Activated naive CD8-positive, alpha-beta T cell (primary cell): ENCODE measurements at regions not wholly inside any gene's neighbourhood (a gene's known extent, or its start where the extent isn't known, plus 50 kb on each side); places are given as distances from the start of the nearest gene placed in this dataset.

Source experiments
- H3K27ac Mint-ChIP-seq: one replicate; pipeline ENCODE4 v1.8.0; 2021; ENCODE audit warnings: mixed read lengths
- H3K27me3 Mint-ChIP-seq: one replicate; pipeline ENCODE4 v1.8.0; 2021; ENCODE audit warnings: mixed read lengths
- H3K36me3 Mint-ChIP-seq: one replicate; pipeline ENCODE4 v1.8.0; 2021; ENCODE audit warnings: mixed read lengths
- H3K4me1 Mint-ChIP-seq: one replicate; pipeline ENCODE4 v1.8.0; 2021; ENCODE audit warnings: low read depth, mixed read lengths
- H3K4me3 Mint-ChIP-seq: one replicate; pipeline ENCODE4 v1.8.0; 2021; ENCODE audit warnings: mild to moderate bottlenecking, mixed read lengths
- H3K9me3 Mint-ChIP-seq: one replicate; pipeline ENCODE4 v1.8.0; 2021; ENCODE audit warnings: low read depth, mixed read lengths

GRCh38 chr2:406231-406630 is 118.3 kb upstream of the ALKAL2 start:
- Mint-ChIP-seq H3K9me3 (peaks cover 8% of the 10 kb centered on the region), H3K4me1 (no peaks in the 10 kb centered on the region), H3K27me3 (no peaks in the 10 kb centered on the region), H3K36me3 (peaks cover 6% of the 10 kb centered on the region), H3K4me3 (no peak overlapping the region), H3K27ac (no peak overlapping the region)

- Mint-ChIP-seq H3K27me3 (no peaks in the 10 kb centered on the region), H3K4me1 (no peaks in the 10 kb centered on the region), H3K27ac (no peak overlapping the region), H3K9me3 (peaks cover 8% of the 10 kb centered on the region), H3K36me3 (peaks cover 6% of the 10 kb centered on the region), H3K4me3 (no peak overlapping the region)
Measured at GRCh38 chr2:404581-404980, 116.7 kb upstream of the ALKAL2 start.

DNA sequence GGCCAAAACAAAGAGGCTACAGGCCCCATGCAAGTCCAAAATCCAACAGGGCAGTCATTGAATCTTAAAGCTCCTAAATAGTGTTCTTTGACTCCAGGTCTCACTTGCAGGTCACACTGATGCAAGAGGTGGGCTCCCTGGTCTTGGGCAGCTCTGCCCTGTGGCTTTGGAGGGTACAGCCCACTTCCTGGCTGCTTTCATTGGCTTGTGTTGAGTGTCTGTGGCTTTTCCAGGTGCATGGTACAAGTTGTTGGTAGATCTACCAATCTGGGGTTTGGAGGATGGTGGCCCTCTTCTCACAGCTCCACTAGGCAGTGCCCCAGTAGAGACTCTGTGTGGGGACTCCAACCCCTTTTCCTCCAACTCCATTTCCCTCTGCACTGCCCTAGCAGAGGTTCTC is 115.8 kb upstream of the ALKAL2 start:
- no peaks in the 10 kb centered on the region for H3K4me1 Mint-ChIP-seq
- no peak overlapping the region for H3K27ac Mint-ChIP-seq
- H3K36me3 Mint-ChIP-seq, result peaks cover 6% of the 10 kb centered on the region
- no peaks in the 10 kb centered on the region for H3K27me3 Mint-ChIP-seq
- no peak overlapping the region for H3K4me3 Mint-ChIP-seq
- peaks cover 8% of the 10 kb centered on the region for H3K9me3 Mint-ChIP-seq

DNA sequence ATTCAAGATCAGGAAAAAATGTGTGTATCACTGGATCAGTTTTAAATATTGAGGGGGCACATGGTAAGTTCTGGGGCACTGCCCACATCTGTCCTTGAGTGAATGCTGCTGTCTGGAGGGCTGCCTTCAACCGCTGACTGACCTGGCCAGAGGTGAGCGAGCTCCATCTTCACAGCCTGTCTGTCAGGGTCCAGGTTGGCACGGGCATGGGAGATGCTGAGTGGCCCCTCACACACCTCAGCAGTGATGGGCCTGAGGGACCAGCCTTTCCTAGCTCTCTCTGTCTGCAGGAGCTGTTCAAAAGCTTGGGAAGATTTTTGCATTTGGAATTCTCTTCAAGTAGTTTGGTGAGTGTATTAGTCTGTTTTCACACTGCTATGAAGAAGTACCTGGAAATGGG is 114.8 kb upstream of the ALKAL2 start:
- Mint-ChIP-seq H3K4me3 (no peak overlapping the region), H3K27me3 (no peaks in the 10 kb centered on the region), H3K36me3 (peaks cover 6% of the 10 kb centered on the region), H3K4me1 (no peaks in the 10 kb centered on the region), H3K9me3 (peaks cover 8% of the 10 kb centered on the region), H3K27ac (no peak overlapping the region)

DNA sequence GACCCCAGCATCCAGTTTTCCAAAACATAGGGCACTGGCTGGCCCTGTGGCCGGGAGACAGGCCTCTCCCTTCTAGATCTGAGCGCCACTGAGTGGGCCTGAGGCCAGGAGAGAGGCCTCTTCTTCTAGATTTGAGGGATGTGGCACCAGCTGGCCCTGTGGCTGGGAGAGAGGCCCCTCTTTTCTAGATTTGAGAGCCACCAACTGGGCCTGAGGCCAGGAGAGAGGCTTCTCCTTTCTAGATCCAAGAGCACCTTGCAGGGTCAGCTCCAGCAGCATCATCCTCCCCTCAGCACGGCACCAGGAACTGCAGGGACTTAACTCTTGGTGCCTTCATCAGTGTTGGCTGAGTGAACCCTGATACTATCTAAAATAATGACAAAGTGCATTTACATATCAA is 114.3 kb upstream of the ALKAL2 start:
- Mint-ChIP-seq H3K9me3 (peaks cover 8% of the 10 kb centered on the region), H3K4me1 (no peaks in the 10 kb centered on the region), H3K27ac (no peak overlapping the region), H3K36me3 (peaks cover 6% of the 10 kb centered on the region), H3K27me3 (no peaks in the 10 kb centered on the region), H3K4me3 (no peak overlapping the region)

GRCh38 chr2:401019-401679 is 113.3 kb upstream of the ALKAL2 start:
- H3K9me3 Mint-ChIP-seq, result peaks cover 8% of the 10 kb centered on the region
- H3K4me1 Mint-ChIP-seq, result no peaks in the 10 kb centered on the region
- H3K36me3 Mint-ChIP-seq, result peaks cover 6% of the 10 kb centered on the region
- H3K27me3 Mint-ChIP-seq, result no peaks in the 10 kb centered on the region
- no peak overlapping the region for H3K4me3 Mint-ChIP-seq
- no peak overlapping the region for H3K27ac Mint-ChIP-seq

GRCh38 chr2:397926-398325 is 110.0 kb upstream of the ALKAL2 start:
- H3K27me3 Mint-ChIP-seq, result no peaks in the 10 kb centered on the region
- H3K36me3 Mint-ChIP-seq, result no peaks in the 10 kb centered on the region
- H3K9me3 Mint-ChIP-seq, result no peaks in the 10 kb centered on the region
- peaks cover 12% of the 10 kb centered on the region for H3K4me1 Mint-ChIP-seq
- no peak overlapping the region for H3K4me3 Mint-ChIP-seq
- no peak overlapping the region for H3K27ac Mint-ChIP-seq

- no peak overlapping the region for H3K27ac Mint-ChIP-seq
- H3K27me3 Mint-ChIP-seq, result no peaks in the 10 kb centered on the region
- no peaks in the 10 kb centered on the region for H3K36me3 Mint-ChIP-seq
- no peak overlapping the region for H3K4me3 Mint-ChIP-seq
- H3K9me3 Mint-ChIP-seq, result no peaks in the 10 kb centered on the region
- peaks cover 12% of the 10 kb centered on the region for H3K4me1 Mint-ChIP-seq
Measured at GRCh38 chr2:397521-397920, 109.6 kb upstream of the ALKAL2 start.

DNA sequence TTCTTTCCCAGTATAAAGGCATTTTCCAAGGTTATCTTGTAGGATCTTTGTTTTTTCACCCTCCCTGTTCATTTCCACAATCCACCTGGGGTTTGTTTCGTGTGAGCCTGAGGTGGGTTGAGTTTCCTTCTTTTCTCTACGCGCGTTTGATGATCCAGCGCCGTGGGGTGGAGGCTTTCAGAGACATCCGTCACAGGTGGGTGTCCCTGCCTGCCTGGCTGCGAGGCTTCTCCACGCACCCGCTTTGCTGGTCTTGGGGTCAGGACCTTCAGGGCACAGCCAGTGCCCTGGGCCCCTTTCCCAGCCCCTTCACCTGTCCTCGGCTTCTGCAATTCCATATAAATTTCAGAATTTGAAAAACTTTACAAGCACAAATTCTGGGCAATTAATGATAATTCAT is 109.0 kb upstream of the ALKAL2 start:
- H3K27me3 Mint-ChIP-seq, result no peaks in the 10 kb centered on the region
- H3K4me3 Mint-ChIP-seq, result no peak overlapping the region
- no peaks in the 10 kb centered on the region for H3K36me3 Mint-ChIP-seq
- H3K27ac Mint-ChIP-seq, result no peak overlapping the region
- no peaks in the 10 kb centered on the region for H3K9me3 Mint-ChIP-seq
- H3K4me1 Mint-ChIP-seq, result peaks cover 12% of the 10 kb centered on the region

DNA sequence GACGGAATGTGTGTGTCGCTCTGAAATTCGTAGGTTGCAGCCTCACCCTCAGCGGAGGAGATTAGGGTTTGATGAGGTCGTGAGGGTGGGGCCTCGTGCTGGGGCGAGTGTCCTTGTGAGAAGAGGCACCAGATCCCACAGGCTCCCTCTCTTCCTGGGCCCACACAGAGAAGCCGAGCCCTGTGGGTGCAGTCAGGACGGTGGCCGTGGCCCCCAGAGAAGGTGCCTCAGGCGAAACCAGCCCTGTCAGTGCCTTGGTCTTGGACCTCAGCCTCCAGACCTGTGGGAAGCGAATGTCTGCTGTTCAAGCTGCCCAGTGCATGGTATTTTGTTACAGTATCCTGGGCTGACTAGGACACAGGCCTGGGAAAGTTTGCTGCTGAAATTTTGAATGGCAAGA is 108.0 kb upstream of the ALKAL2 start:
- Mint-ChIP-seq H3K36me3 (no peaks in the 10 kb centered on the region), H3K27ac (no peak overlapping the region), H3K9me3 (no peaks in the 10 kb centered on the region), H3K27me3 (no peaks in the 10 kb centered on the region), H3K4me1 (peaks cover 14% of the 10 kb centered on the region), H3K4me3 (no peak overlapping the region)

DNA sequence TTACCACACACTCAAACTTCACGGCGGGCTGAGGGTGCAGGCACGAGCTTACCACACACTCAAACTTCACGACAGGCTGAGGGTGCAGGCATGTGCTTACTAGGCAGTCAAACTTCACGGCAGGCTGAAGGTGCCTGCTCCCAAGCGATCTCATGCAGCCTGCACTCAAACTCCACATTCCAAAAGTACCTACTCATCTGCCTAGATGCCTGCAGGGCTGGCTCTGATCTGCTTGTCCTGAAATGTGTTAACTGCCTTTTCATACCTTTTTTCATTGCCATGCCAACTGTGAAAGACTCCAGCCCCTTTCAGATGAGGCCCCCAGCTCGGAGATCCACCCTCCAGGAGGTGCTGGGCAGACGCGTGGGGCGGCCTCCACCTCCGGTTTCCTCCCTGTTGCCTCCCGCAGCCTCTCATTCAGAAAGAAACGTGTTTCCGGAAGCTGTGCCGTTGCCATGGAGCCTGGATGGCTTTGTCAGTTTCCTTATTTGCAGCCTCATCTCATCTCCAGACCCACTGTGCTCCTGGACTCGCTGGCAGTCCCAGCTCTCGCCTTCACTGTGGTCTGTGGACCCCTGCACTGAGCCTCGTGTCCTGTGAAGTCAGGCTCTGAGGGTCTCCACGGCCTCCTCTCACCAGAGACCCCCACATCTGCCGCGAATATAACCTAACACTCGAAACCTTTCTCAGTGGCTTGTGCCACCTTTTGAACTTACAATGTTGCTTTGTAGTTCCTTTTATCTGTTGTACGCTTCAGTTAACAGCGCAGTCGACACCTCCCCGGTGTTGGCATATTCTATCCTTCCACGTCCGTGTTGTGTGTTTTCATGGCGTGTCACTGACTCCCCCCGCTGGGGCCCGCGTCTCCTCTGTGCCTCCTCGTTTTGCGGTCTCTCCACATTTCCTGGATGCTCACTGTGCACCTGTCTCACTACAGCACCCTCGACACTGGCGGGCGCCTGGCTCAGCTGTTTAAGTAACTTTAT is 106.1 kb upstream of the ALKAL2 start:
- Mint-ChIP-seq H3K36me3 (no peaks in the 10 kb centered on the region), H3K4me3 (peak overlapping the region; percentile 84), H3K9me3 (no peaks in the 10 kb centered on the region), H3K27me3 (no peaks in the 10 kb centered on the region), H3K27ac (peak overlapping the region; percentile 82), H3K4me1 (peaks cover 14% of the 10 kb centered on the region)

DNA sequence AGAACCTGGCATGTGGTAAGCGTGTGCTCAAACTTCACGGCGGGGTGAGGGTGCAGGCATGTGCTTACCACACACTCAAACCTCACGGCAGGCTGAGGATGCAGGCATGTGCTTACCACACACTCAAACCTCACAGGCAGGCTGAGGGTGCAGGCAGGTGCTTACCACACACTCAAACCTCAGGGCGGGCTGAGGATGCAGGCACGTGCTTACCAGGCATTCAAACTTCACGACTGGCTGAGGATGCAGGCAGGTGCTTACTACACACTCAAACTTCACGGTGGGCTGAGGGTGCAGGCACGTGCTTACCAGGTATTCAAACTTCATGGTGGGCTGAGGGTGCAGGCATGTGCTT is 105.0 kb upstream of the ALKAL2 start:
- Mint-ChIP-seq H3K4me1 (peaks cover 14% of the 10 kb centered on the region), H3K9me3 (no peaks in the 10 kb centered on the region), H3K36me3 (no peaks in the 10 kb centered on the region), H3K4me3 (peak overlapping the region; percentile 42), H3K27me3 (no peaks in the 10 kb centered on the region), H3K27ac (no peak overlapping the region)

GRCh38 chr2:392181-392925 is 104.5 kb upstream of the ALKAL2 start:
- Mint-ChIP-seq H3K27ac (no peak overlapping the region), H3K4me3 (no peak overlapping the region), H3K9me3 (no peaks in the 10 kb centered on the region), H3K36me3 (no peaks in the 10 kb centered on the region), H3K4me1 (peaks cover 14% of the 10 kb centered on the region), H3K27me3 (no peaks in the 10 kb centered on the region)

DNA sequence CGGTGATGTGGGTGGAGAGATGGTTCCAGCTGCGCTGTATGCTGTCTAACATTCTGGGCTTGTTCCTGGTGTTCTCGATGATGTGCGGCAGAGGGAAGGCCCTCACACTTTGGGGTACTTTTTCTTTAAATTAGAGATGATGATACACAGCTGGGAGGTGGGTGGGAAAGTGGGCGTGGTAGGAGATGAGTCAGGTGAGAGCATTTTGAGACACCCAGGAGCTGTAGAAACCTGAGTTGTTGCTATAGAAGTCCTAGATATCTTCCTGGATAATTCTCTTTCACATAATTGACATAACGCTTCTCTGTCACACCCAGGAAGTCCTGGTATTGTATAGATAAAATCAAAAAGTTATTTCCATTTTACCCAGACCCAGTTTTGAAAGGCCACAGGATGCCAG is 103.8 kb upstream of the ALKAL2 start:
- Mint-ChIP-seq H3K27ac (no peak overlapping the region), H3K4me3 (no peak overlapping the region), H3K4me1 (peaks cover 14% of the 10 kb centered on the region), H3K9me3 (no peaks in the 10 kb centered on the region), H3K27me3 (no peaks in the 10 kb centered on the region), H3K36me3 (no peaks in the 10 kb centered on the region)

DNA sequence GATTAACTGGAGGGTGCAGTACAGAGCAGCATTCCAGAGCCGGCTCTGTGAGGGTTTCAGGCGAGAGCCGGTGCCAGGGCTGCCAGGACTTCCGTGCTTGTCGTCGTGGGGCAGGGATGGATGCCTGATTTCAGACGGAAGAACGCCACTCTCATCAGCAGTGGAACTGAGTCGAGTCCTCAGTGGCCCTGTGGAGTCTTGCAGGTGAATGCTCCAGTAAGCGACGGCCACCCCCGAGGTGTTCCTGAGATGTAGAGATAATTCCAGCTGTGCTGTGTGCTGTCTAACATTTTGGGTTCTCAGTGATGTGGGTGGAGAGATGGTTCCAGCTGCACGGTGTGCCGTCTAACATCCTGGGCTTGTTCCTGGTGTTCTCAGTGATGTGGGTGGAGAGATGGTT is 103.1 kb upstream of the ALKAL2 start:
- Mint-ChIP-seq H3K27me3 (no peaks in the 10 kb centered on the region), H3K27ac (no peak overlapping the region)

More for the DNA sequence above, 103.1 kb upstream of the ALKAL2 start:
- H3K4me1 Mint-ChIP-seq, result peaks cover 14% of the 10 kb centered on the region
- H3K9me3 Mint-ChIP-seq, result no peaks in the 10 kb centered on the region
- H3K4me3 Mint-ChIP-seq, result no peak overlapping the region
- no peaks in the 10 kb centered on the region for H3K36me3 Mint-ChIP-seq
